ENCODE measurements at regions not wholly inside any gene's neighbourhood (a gene's known extent, or its start where the extent isn't known, plus 50 kb on each side); places are given as distances from the start of the nearest gene placed in this dataset.
"Not testable (repeated sequence)": the region's sequence is repeated elsewhere in the genome, so short reads cannot be mapped to it uniquely, and the experiment has no call there.

- Histone ChIP-seq H3K36me3 (no peaks in the 10 kb centered on the region), H3K9me3 (no peaks in the 10 kb centered on the region), H3K27me3 (no peaks in the 10 kb centered on the region), H3K4me3 (no peak overlapping the region)
- no peak for DNase-seq
Observed at GRCh38 chr3:104066658-104067057, 1300.1 kb upstream of the ALCAM start.

GRCh38 chr3:104069114-104069513, 1297.6 kb upstream of the ALCAM start:
- no peaks in the 10 kb centered on the region for H3K36me3 ChIP-seq
- no peak for DNase-seq
- no peaks in the 10 kb centered on the region for H3K9me3 ChIP-seq
- H3K27me3 ChIP-seq, result no peaks in the 10 kb centered on the region
- no peak overlapping the region for H3K4me3 ChIP-seq

GRCh38 chr3:104070906-104071305, 1295.8 kb upstream of the ALCAM start:
- no peaks in the 10 kb centered on the region for H3K36me3 ChIP-seq
- no peak for DNase-seq
- H3K9me3 ChIP-seq, result no peaks in the 10 kb centered on the region
- H3K27me3 ChIP-seq, result no peaks in the 10 kb centered on the region
- H3K4me3 ChIP-seq, result no peak overlapping the region

GRCh38 chr3:104080088-104080626, 1286.6 kb upstream of the ALCAM start:
- H3K4me3 ChIP-seq, result no peak overlapping the region

GRCh38 chr3:104088738-104089137, 1278.0 kb upstream of the ALCAM start:
- Histone ChIP-seq H3K4me3 (no peak overlapping the region), H3K27me3 (no peaks in the 10 kb centered on the region), H3K36me3 (no peaks in the 10 kb centered on the region), H3K9me3 (no peaks in the 10 kb centered on the region; the same call in 1 of the 2 replicates)
- no peak for DNase-seq

More at GRCh38 chr3:104080088-104080626, 1286.6 kb upstream of the ALCAM start:
- no peak for DNase-seq
- H3K9me3 ChIP-seq, result no peaks in the 10 kb centered on the region
- no peaks in the 10 kb centered on the region for H3K36me3 ChIP-seq
- H3K27me3 ChIP-seq, result no peaks in the 10 kb centered on the region

- not testable (repeated sequence) for H3K27me3 ChIP-seq, DNase-seq, H3K36me3 ChIP-seq, H3K9me3 ChIP-seq, H3K4me3 ChIP-seq
Observed at GRCh38 chr3:104089987-104090386, 1276.7 kb upstream of the ALCAM start.

- H3K9me3 ChIP-seq, result no peaks in the 10 kb centered on the region
- no peaks in the 10 kb centered on the region for H3K36me3 ChIP-seq
- no peak overlapping the region for H3K4me3 ChIP-seq
- H3K27me3 ChIP-seq, result no peaks in the 10 kb centered on the region; the same call in 1 of the 2 replicates
- no peak for DNase-seq
Observed at GRCh38 chr3:104101736-104102135, 1265.0 kb upstream of the ALCAM start.

- no peak overlapping the region for H3K4me3 ChIP-seq
- no peaks in the 10 kb centered on the region; the same call in 1 of the 2 replicates for H3K27me3 ChIP-seq
- DNase-seq, result no peak
- H3K9me3 ChIP-seq, result no peaks in the 10 kb centered on the region
- no peaks in the 10 kb centered on the region for H3K36me3 ChIP-seq
Observed at GRCh38 chr3:104102386-104102785, 1264.3 kb upstream of the ALCAM start.

- H3K36me3 ChIP-seq, result no peaks in the 10 kb centered on the region
- DNase-seq, result no peak
- H3K27me3 ChIP-seq, result no peaks in the 10 kb centered on the region
- no peaks in the 10 kb centered on the region for H3K9me3 ChIP-seq
- no peak overlapping the region for H3K4me3 ChIP-seq
Observed at GRCh38 chr3:104106276-104106675, 1260.4 kb upstream of the ALCAM start.

- Histone ChIP-seq H3K36me3 (no peaks in the 10 kb centered on the region), H3K27me3 (no peaks in the 10 kb centered on the region), H3K4me3 (no peak overlapping the region), H3K9me3 (no peaks in the 10 kb centered on the region)
- no peak for DNase-seq
Observed at GRCh38 chr3:104108522-104108921, 1258.2 kb upstream of the ALCAM start.

- DNase-seq, result no peak
- H3K9me3 ChIP-seq, result no peaks in the 10 kb centered on the region
- H3K4me3 ChIP-seq, result no peak overlapping the region
- H3K36me3 ChIP-seq, result no peaks in the 10 kb centered on the region
- H3K27me3 ChIP-seq, result no peaks in the 10 kb centered on the region
Observed at GRCh38 chr3:104126463-104126862, 1240.2 kb upstream of the ALCAM start.

GRCh38 chr3:104126864-104127553, 1239.7 kb upstream of the ALCAM start:
- H3K27me3 ChIP-seq, result no peaks in the 10 kb centered on the region
- no peaks in the 10 kb centered on the region for H3K9me3 ChIP-seq
- no peaks in the 10 kb centered on the region for H3K36me3 ChIP-seq
- DNase-seq, result no peak
- H3K4me3 ChIP-seq, result no peak overlapping the region

GRCh38 chr3:104127830-104128229, 1238.9 kb upstream of the ALCAM start:
- Histone ChIP-seq H3K4me3 (no peak overlapping the region), H3K9me3 (no peaks in the 10 kb centered on the region), H3K36me3 (no peaks in the 10 kb centered on the region), H3K27me3 (no peaks in the 10 kb centered on the region)
- no peak for DNase-seq

- H3K36me3 ChIP-seq, result no peaks in the 10 kb centered on the region
- no peaks in the 10 kb centered on the region for H3K27me3 ChIP-seq
- no peak overlapping the region for H3K4me3 ChIP-seq
- H3K9me3 ChIP-seq, result no peaks in the 10 kb centered on the region
- DNase-seq, result no peak
Observed at GRCh38 chr3:104132566-104133403, 1233.9 kb upstream of the ALCAM start.

- H3K4me3 ChIP-seq, result no peak overlapping the region
- no peaks in the 10 kb centered on the region for H3K9me3 ChIP-seq
- H3K36me3 ChIP-seq, result no peaks in the 10 kb centered on the region
- no peak for DNase-seq
- H3K27me3 ChIP-seq, result no peaks in the 10 kb centered on the region
Observed at GRCh38 chr3:104133630-104134029, 1233.1 kb upstream of the ALCAM start.

- DNase-seq, result no peak
Observed at GRCh38 chr3:104137116-104137515, 1229.6 kb upstream of the ALCAM start.

GRCh38 chr3:104145164-104145563, 1221.5 kb upstream of the ALCAM start:
- no peak for DNase-seq
- Histone ChIP-seq H3K27me3 (no peaks in the 10 kb centered on the region), H3K9me3 (no peaks in the 10 kb centered on the region), H3K4me3 (no peak overlapping the region), H3K36me3 (no peaks in the 10 kb centered on the region)

More at GRCh38 chr3:104137116-104137515, 1229.6 kb upstream of the ALCAM start:
- H3K9me3 ChIP-seq, result no peaks in the 10 kb centered on the region
- no peaks in the 10 kb centered on the region for H3K36me3 ChIP-seq
- no peak overlapping the region for H3K4me3 ChIP-seq
- no peaks in the 10 kb centered on the region for H3K27me3 ChIP-seq
